ENCODE measurements at regions not wholly inside any gene's neighbourhood (a gene's known extent, or its start where the extent isn't known, plus 50 kb on each side); places are given as distances from the start of the nearest gene placed in this dataset.

DNA sequence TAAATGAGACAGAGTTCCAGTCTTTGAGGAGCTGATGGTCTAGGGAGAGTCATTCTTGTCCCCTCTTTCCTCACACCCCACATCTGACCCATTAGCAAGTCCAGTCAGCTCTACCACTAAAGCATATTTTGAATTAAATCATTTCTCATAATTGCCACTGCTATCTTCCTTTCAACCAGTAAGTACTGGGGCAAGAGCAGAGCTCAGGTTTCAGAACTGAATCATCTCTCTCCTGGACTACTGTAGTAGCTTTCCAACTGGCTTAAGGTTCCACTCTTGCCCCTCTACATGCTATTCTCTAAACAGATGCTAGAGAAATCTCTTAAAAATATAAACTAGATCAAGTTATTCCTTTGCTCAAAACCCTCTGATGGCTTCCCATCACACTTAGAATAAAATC, 218.3 kb downstream of the TTC6 start:
- DNase-seq, result no peak
- H3K9ac ChIP-seq (ENCODE audit: insufficient read depth, low read length, poor library complexity, severe bottlenecking), result no peak overlapping the region
- no peaks in the 10 kb centered on the region for H3K4me1 ChIP-seq (ENCODE audit: control insufficient read depth in 1 of 2, insufficient read depth in 2 of 2, low read length in 2 of 2)
- no peak overlapping the region for H3K4me3 ChIP-seq (replicated peaks in 1 of 3; ENCODE audit: low read depth in 2 of 3, low read length in 3 of 3)
- Mint-ChIP-seq H3K9me3 (peaks cover 0 to 4% (median 0%) of the 10 kb centered on the region in 7 donors), H3K4me3 (no peak overlapping the region), H3K27me3 (ENCODE audit: low read depth in 3 of 3) (peaks cover 0 to 1% (median 0%) of the 10 kb centered on the region in 3 donors), H3K27ac (no peak overlapping the region), H3K36me3 (no peaks in the 10 kb centered on the region), H3K4me1 (no peaks in the 10 kb centered on the region)
- H4K20me1 ChIP-seq (ENCODE audit: insufficient read depth, low read length), result no peaks in the 10 kb centered on the region
- no peaks in the 10 kb centered on the region for H3K79me2 ChIP-seq (ENCODE audit: insufficient read depth, low read length)
- H3K27me3 ChIP-seq (ENCODE audit: control insufficient read depth in 2 of 2, insufficient read depth in 2 of 2, low read length in 2 of 2), result no peaks in the 10 kb centered on the region
- H3K27ac ChIP-seq (ENCODE audit: low read depth in 1 of 2, low read length in 2 of 2), result no peak overlapping the region
- H3K4me2 ChIP-seq (replicated peaks; ENCODE audit: extremely low read depth, low read length, poor library complexity, severe bottlenecking), result no peak overlapping the region
- no peak overlapping the region for H2AFZ ChIP-seq (ENCODE audit: insufficient read depth, low read depth, low read length, poor library complexity, severe bottlenecking)
- H3K9me3 ChIP-seq (replicated peaks in 1 of 2; ENCODE audit: control insufficient read depth in 1 of 2, insufficient read depth in 1 of 2, low read length in 2 of 2), result no peaks in the 10 kb centered on the region
- intact Hi-C loops (cut with micrococcal nuclease), result no loop called here
- TF ChIP-seq, protein P1, sequence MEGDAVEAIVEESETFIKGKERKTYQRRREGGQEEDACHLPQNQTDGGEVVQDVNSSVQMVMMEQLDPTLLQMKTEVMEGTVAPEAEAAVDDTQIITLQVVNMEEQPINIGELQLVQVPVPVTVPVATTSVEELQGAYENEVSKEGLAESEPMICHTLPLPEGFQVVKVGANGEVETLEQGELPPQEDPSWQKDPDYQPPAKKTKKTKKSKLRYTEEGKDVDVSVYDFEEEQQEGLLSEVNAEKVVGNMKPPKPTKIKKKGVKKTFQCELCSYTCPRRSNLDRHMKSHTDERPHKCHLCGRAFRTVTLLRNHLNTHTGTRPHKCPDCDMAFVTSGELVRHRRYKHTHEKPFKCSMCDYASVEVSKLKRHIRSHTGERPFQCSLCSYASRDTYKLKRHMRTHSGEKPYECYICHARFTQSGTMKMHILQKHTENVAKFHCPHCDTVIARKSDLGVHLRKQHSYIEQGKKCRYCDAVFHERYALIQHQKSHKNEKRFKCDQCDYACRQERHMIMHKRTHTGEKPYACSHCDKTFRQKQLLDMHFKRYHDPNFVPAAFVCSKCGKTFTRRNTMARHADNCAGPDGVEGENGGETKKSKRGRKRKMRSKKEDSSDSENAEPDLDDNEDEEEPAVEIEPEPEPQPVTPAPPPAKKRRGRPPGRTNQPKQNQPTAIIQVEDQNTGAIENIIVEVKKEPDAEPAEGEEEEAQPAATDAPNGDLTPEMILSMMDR (IDR thresholded peaks at IDR 0.05), result no peak
- no peaks in the 10 kb centered on the region for H3K36me3 ChIP-seq (replicated peaks in 1 of 2; ENCODE audit: control insufficient read depth in 1 of 2, insufficient read depth in 2 of 2, low read length in 2 of 2)

DNA sequence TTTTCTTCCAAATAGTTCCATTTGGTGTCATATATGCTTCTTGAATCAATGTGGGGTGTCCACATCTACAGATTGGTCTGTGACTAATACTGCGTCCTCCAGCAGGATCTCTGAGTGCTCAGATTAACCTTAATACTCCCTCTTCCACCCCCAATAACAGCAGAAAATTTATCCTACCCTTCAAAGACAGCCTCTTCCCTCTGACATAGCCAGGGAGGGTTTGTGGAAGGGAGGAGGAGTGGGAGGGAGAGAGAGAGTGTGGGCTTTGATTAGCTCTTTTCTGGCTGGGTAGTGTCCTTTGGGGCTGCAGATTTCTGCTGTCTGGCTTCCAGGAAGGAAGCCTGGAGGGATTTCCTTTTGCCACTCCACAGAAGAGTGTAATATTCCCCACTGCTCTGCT, 220.7 kb downstream of the TTC6 start:
- intact Hi-C loops (cut with micrococcal nuclease), result no loop called here
- peaks cover 0 to 2% (median 0%) of the 10 kb centered on the region in 3 donors for H3K27me3 Mint-ChIP-seq (ENCODE audit: low read depth in 3 of 3)
- H3K4me3 ChIP-seq (replicated peaks in 1 of 3; ENCODE audit: low read depth in 2 of 3, low read length in 3 of 3), result no peak overlapping the region

More for the DNA sequence above, 220.7 kb downstream of the TTC6 start:
- no peak overlapping the region for H3K4me2 ChIP-seq (replicated peaks; ENCODE audit: extremely low read depth, low read length, poor library complexity, severe bottlenecking)
- TF ChIP-seq, protein P1 (IDR thresholded peaks at IDR 0.05), result no peak
- H3K9ac ChIP-seq (ENCODE audit: insufficient read depth, low read length, poor library complexity, severe bottlenecking), result no peak overlapping the region
- H3K79me2 ChIP-seq (ENCODE audit: insufficient read depth, low read length), result no peaks in the 10 kb centered on the region
- no peaks in the 10 kb centered on the region for H3K36me3 ChIP-seq (replicated peaks in 1 of 2; ENCODE audit: control insufficient read depth in 1 of 2, insufficient read depth in 2 of 2, low read length in 2 of 2)
- H3K9me3 ChIP-seq (replicated peaks in 1 of 2; ENCODE audit: control insufficient read depth in 1 of 2, insufficient read depth in 1 of 2, low read length in 2 of 2), result no peaks in the 10 kb centered on the region
- WGBS (ENCODE audit: insufficient coverage), result no CpG with 5 or more reads among the region's 1 CpG
- DNase-seq, result no peak
- H3K27ac ChIP-seq (ENCODE audit: low read depth in 1 of 2, low read length in 2 of 2), result no peak overlapping the region
- no peaks in the 10 kb centered on the region for H3K4me1 Mint-ChIP-seq
- H3K27ac Mint-ChIP-seq, result no peak overlapping the region
- no peak overlapping the region for H3K4me3 Mint-ChIP-seq
- no peaks in the 10 kb centered on the region for H4K20me1 ChIP-seq (ENCODE audit: insufficient read depth, low read length)
- no peaks in the 10 kb centered on the region for H3K27me3 ChIP-seq (ENCODE audit: control insufficient read depth in 2 of 2, insufficient read depth in 2 of 2, low read length in 2 of 2)
- no peak overlapping the region for H2AFZ ChIP-seq (ENCODE audit: insufficient read depth, low read depth, low read length, poor library complexity, severe bottlenecking)
- no peaks in the 10 kb centered on the region for H3K4me1 ChIP-seq (ENCODE audit: control insufficient read depth in 1 of 2, insufficient read depth in 2 of 2, low read length in 2 of 2)
- no peaks in the 10 kb centered on the region for H3K36me3 Mint-ChIP-seq
- H3K9me3 Mint-ChIP-seq, result peaks cover 0 to 3% (median 0%) of the 10 kb centered on the region in 7 donors

Data from CD14-positive monocyte (primary cell).